ENCODE measurements at regions not wholly inside any gene's neighbourhood (a gene's known extent, or its start where the extent isn't known, plus 50 kb on each side); places are given as distances from the start of the nearest gene placed in this dataset.

DNA sequence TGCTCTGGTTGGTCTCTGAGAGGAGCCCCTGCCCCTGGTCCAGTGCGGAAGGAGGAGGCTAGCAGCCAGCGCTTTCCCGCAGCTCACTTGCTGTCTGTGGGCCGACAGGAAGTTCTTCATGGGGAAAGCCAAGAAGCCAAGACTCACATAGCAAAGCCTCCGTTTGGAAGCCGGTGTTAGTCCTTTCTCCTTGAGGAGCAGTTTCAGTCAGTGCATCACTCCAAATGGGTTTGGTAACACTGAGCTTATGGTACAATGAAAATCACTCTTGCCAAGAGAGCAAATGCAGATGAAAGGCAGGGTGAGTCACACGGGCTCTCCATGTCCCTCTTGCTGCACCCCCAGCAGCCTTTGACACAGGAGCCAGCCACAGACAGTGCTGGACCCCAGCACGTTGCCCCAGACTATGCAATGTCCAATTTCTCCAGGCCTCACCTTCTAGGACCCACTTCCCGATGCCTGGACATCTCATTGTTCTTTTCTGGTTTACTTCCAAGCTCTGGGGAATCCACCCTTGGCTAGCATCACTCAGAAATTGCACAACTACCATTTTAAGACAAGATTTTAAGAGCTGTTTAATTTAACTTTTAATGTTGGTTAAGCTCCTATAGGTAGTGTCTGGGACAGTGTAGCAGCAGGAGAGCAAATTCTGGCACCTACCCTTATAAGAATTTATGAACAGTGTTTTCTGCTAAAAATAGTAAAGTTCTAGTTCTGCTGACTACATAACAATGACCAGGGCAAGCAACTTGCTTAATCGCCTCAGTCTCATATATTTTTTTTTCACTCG lies 174.9 kb downstream of the ASB1 start:
- Histone ChIP-seq H3K9me2 (replicated peaks; ENCODE audit: insufficient read depth, low read length) (no peaks in the 10 kb centered on the region), H3K27me3 (ENCODE audit: low read length) (no peaks in the 10 kb centered on the region), H2AFZ (ENCODE audit: low read length) (no peak overlapping the region), H4K20me1 (ENCODE audit: insufficient read depth, low read depth, low read length) (no peaks in the 10 kb centered on the region), H3K9me3 (ENCODE audit: low read length) (no peaks in the 10 kb centered on the region), H3K27ac (ENCODE audit: low read length) (no peak overlapping the region), H3K79me2 (ENCODE audit: low read length) (no peaks in the 10 kb centered on the region), H3K4me1 (ENCODE audit: low read length) (no peaks in the 10 kb centered on the region), H3K36me3 (ENCODE audit: insufficient read depth, low read length) (no peaks in the 10 kb centered on the region), H3K4me2 (ENCODE audit: low read depth, low read length, poor library complexity, severe bottlenecking) (no peak overlapping the region), H3K4me3 (ENCODE audit: low read length) (no peak overlapping the region), H3K9ac (ENCODE audit: low read length) (no peak overlapping the region)
- no peak for DNase-seq

DNA sequence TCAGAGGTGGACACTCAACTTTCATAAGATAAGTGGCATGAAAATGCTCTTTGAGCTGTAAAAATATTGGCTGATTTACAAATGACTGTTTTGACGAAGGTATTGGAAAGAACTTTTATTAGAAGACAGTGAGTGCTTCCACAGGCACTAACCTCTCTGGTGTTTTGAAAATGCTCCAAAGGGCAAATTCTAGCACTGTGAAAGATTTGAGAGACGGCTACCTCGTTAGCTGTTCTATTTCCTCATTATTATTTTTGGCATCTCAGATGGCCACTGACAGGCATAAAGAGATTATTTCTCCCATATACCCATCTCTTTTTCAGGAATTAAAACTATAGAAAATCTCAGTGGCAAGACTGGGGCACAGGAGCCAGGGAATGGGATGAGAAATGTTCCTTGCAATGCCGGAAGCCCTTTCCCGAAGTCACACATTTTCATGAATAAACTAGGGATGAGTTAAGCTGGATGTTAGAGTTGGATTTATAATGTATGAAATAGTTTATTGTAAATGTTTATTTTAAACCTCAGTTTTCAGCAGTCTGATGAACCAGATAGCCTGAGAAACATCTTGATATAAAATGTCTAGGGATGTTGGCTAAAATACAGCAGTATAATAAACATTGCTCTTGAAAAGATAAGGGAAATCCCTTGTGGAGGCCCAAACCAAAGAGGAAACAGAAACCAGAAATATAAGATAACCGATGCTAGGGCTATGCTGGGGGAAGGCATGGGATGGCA lies 175.7 kb downstream of the ASB1 start:
- H3K9me3 ChIP-seq (ENCODE audit: low read length), result no peaks in the 10 kb centered on the region
- no peak overlapping the region for H3K9ac ChIP-seq (ENCODE audit: low read length)
- no peak overlapping the region for H3K27ac ChIP-seq (ENCODE audit: low read length)
- H3K27me3 ChIP-seq (ENCODE audit: low read length), result no peaks in the 10 kb centered on the region
- H3K4me3 ChIP-seq (ENCODE audit: low read length), result no peak overlapping the region
- no peak overlapping the region for H2AFZ ChIP-seq (ENCODE audit: low read length)
- no peaks in the 10 kb centered on the region for H4K20me1 ChIP-seq (ENCODE audit: insufficient read depth, low read depth, low read length)
- DNase-seq, result no peak
- H3K4me1 ChIP-seq (ENCODE audit: low read length), result no peaks in the 10 kb centered on the region
- no peaks in the 10 kb centered on the region for H3K36me3 ChIP-seq (ENCODE audit: insufficient read depth, low read length)
- no peaks in the 10 kb centered on the region for H3K79me2 ChIP-seq (ENCODE audit: low read length)
- H3K9me2 ChIP-seq (replicated peaks; ENCODE audit: insufficient read depth, low read length), result no peaks in the 10 kb centered on the region
- H3K4me2 ChIP-seq (ENCODE audit: low read depth, low read length, poor library complexity, severe bottlenecking), result no peak overlapping the region

DNA sequence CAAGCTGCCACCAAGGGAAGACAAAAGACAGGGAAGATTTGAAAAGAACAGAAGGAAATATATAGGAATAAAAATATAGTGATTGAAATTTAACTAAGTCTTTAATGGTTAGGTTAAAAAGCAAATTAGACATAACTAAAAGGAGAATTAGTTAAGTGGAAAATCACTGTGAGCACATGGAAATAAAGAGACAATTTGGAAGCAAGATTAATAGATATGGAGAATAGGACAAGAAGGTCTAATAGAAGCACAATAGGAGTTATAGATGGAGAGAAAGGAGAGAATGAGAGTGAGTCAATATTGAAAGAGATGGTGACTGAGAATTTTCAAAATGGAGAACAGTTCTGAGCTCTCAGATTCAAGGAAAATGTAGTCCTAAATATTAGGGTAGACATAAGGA lies 176.9 kb downstream of the ASB1 start:
- Histone ChIP-seq H3K4me2 (ENCODE audit: low read depth, low read length, poor library complexity, severe bottlenecking) (no peak overlapping the region), H2AFZ (ENCODE audit: low read length) (no peak overlapping the region), H3K27ac (ENCODE audit: low read length) (no peak overlapping the region), H3K9ac (ENCODE audit: low read length) (no peak overlapping the region), H3K36me3 (ENCODE audit: insufficient read depth, low read length) (no peaks in the 10 kb centered on the region), H3K9me2 (replicated peaks; ENCODE audit: insufficient read depth, low read length) (no peaks in the 10 kb centered on the region), H4K20me1 (ENCODE audit: insufficient read depth, low read depth, low read length) (no peaks in the 10 kb centered on the region), H3K4me1 (ENCODE audit: low read length) (no peaks in the 10 kb centered on the region), H3K9me3 (ENCODE audit: low read length) (no peaks in the 10 kb centered on the region), H3K79me2 (ENCODE audit: low read length) (no peaks in the 10 kb centered on the region), H3K27me3 (ENCODE audit: low read length) (no peaks in the 10 kb centered on the region), H3K4me3 (ENCODE audit: low read length) (no peak overlapping the region)
- DNase-seq, result no peak

DNA sequence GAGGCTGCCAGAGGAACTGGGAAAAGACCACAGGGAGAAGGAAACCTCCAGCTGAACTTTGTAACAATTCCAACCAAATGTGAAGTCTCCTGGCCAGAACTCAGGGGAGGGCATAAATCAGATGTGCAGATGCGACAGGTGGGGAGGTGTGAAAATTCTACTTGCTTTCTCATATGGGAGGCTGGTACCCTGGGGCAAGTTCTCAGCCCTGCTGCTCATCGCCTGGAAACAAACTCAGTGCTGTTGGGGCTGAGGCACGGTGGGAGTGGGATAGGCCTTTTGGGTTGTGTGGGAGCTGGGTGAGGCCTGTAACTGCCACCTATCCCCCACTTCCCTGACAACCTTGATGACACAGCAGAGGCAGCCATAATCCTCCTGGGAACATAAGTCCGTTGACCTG lies 179.6 kb downstream of the ASB1 start:
- no peaks in the 10 kb centered on the region for H3K36me3 ChIP-seq (ENCODE audit: insufficient read depth, low read length)
- no peak overlapping the region for H3K27ac ChIP-seq (ENCODE audit: low read length)
- H4K20me1 ChIP-seq (ENCODE audit: insufficient read depth, low read depth, low read length), result no peaks in the 10 kb centered on the region
- no peaks in the 10 kb centered on the region for H3K9me2 ChIP-seq (replicated peaks; ENCODE audit: insufficient read depth, low read length)
- no peak overlapping the region for H3K4me2 ChIP-seq (ENCODE audit: low read depth, low read length, poor library complexity, severe bottlenecking)
- no peaks in the 10 kb centered on the region for H3K9me3 ChIP-seq (ENCODE audit: low read length)
- no peak overlapping the region for H2AFZ ChIP-seq (ENCODE audit: low read length)
- DNase-seq, result no peak
- H3K4me1 ChIP-seq (ENCODE audit: low read length), result no peaks in the 10 kb centered on the region
- H3K27me3 ChIP-seq (ENCODE audit: low read length), result no peaks in the 10 kb centered on the region
- no peak overlapping the region for H3K9ac ChIP-seq (ENCODE audit: low read length)
- H3K4me3 ChIP-seq (ENCODE audit: low read length), result no peak overlapping the region
- H3K79me2 ChIP-seq (ENCODE audit: low read length), result no peaks in the 10 kb centered on the region

DNA sequence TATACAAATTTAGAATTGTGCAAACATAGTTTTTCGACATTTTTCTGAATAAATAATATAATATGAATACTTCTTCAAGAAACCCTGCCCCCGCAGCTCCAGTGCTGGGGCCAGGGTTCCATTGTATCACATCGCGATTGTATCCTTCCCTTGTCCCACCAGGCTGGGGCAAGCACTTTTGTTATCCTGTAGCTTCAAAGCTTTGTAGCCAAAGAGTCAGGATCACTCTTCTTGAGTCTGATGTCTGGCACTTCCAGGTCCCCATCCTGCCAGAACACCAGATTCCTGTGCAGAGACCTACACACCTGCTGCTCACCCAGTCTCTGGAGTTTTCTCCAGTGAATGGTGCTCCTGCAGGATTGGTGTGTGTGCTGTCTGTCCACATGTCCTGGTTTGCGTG lies 186.9 kb downstream of the ASB1 start:
- no peaks in the 10 kb centered on the region for H3K4me1 ChIP-seq (ENCODE audit: low read length)
- H2AFZ ChIP-seq (ENCODE audit: low read length), result no peak overlapping the region
- DNase-seq, result no peak
- no peak overlapping the region for H3K4me3 ChIP-seq (ENCODE audit: low read length)
- H3K9me2 ChIP-seq (replicated peaks; ENCODE audit: insufficient read depth, low read length), result no peaks in the 10 kb centered on the region
- no peak overlapping the region for H3K4me2 ChIP-seq (ENCODE audit: low read depth, low read length, poor library complexity, severe bottlenecking)
- H3K79me2 ChIP-seq (ENCODE audit: low read length), result no peaks in the 10 kb centered on the region
- H3K27me3 ChIP-seq (ENCODE audit: low read length), result no peaks in the 10 kb centered on the region
- H3K9ac ChIP-seq (ENCODE audit: low read length), result no peak overlapping the region
- H3K36me3 ChIP-seq (ENCODE audit: insufficient read depth, low read length), result no peaks in the 10 kb centered on the region
- no peak overlapping the region for H3K27ac ChIP-seq (ENCODE audit: low read length)
- no peaks in the 10 kb centered on the region for H3K9me3 ChIP-seq (ENCODE audit: low read length)
- no peaks in the 10 kb centered on the region for H4K20me1 ChIP-seq (ENCODE audit: insufficient read depth, low read depth, low read length)

DNA sequence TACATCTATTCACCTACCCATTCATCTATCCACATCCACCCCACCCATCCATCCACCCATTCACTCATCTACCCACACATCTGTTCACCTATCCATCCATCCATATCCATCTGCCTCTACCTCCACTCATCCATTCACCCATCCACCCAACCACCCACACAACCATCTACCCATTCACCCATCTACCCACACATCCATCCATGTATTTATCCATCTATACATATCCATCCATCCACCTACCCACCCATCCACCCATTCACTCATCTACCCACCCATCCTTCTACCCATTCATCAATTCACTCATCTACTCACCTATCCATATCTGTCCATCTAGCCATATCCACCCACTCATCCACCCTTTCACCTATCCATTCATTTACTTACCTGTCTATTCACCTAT lies 187.6 kb downstream of the ASB1 start:
- DNase-seq, result no peak
- Histone ChIP-seq H3K27ac (ENCODE audit: low read length) (no peak overlapping the region), H3K4me1 (ENCODE audit: low read length) (no peaks in the 10 kb centered on the region), H3K36me3 (ENCODE audit: insufficient read depth, low read length) (no peaks in the 10 kb centered on the region), H3K4me2 (ENCODE audit: low read depth, low read length, poor library complexity, severe bottlenecking) (no peak overlapping the region), H3K9ac (ENCODE audit: low read length) (no peak overlapping the region), H3K27me3 (ENCODE audit: low read length) (no peaks in the 10 kb centered on the region), H3K79me2 (ENCODE audit: low read length) (no peaks in the 10 kb centered on the region), H3K9me2 (replicated peaks; ENCODE audit: insufficient read depth, low read length) (no peaks in the 10 kb centered on the region), H2AFZ (ENCODE audit: low read length) (no peak overlapping the region), H4K20me1 (ENCODE audit: insufficient read depth, low read depth, low read length) (no peaks in the 10 kb centered on the region), H3K4me3 (ENCODE audit: low read length) (no peak overlapping the region), H3K9me3 (ENCODE audit: low read length) (no peaks in the 10 kb centered on the region)

DNA sequence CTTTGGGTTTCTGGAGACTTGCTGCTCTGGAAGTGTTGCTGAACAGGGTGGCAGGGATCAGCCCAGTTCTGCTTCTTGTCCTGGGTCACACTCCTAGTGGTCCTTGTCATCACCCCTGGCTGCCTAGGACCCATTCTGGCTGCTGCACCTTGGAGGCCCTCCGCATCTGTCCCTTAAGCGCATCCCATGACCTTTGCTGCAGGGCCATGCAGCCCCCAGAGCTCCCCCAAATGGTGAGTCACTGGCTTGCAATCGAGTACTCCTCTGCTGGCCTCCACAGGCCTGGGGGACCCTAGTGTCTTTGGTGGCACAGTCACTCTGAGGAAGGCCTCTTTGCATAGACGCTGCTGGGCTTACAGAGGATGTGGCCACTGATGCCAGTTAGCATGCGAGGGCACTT lies 188.5 kb downstream of the ASB1 start:
- Histone ChIP-seq H3K9me2 (replicated peaks; ENCODE audit: insufficient read depth, low read length) (no peaks in the 10 kb centered on the region), H4K20me1 (ENCODE audit: insufficient read depth, low read depth, low read length) (no peaks in the 10 kb centered on the region), H3K27ac (ENCODE audit: low read length) (no peak overlapping the region), H3K4me2 (ENCODE audit: low read depth, low read length, poor library complexity, severe bottlenecking) (no peak overlapping the region), H3K9ac (ENCODE audit: low read length) (no peak overlapping the region), H3K27me3 (ENCODE audit: low read length) (no peaks in the 10 kb centered on the region), H3K9me3 (ENCODE audit: low read length) (no peaks in the 10 kb centered on the region), H3K79me2 (ENCODE audit: low read length) (no peaks in the 10 kb centered on the region), H3K36me3 (ENCODE audit: insufficient read depth, low read length) (no peaks in the 10 kb centered on the region), H3K4me1 (ENCODE audit: low read length) (no peaks in the 10 kb centered on the region), H2AFZ (ENCODE audit: low read length) (no peak overlapping the region), H3K4me3 (ENCODE audit: low read length) (no peak overlapping the region)
- DNase-seq, result no peak

DNA sequence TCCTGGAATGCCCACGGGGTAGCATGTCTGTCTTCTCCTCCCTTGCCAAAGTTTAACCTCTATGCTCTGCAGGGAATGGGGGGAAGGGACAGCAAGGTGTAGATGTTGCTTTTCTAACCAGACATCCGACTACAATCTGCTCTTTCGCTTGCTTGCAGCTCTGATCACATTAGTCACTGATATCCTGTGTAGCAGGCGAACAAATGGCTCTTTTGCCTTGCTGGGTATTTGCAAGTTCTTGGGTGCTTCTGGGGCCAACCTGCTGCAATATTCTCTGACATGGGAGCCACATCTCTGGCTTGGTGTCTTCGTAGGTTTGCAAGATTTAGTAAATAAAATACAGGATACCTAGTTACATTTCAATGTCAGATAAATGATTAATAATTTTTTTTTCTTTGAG lies 190.0 kb downstream of the ASB1 start:
- Histone ChIP-seq H3K4me2 (ENCODE audit: low read depth, low read length, poor library complexity, severe bottlenecking) (no peak overlapping the region), H3K4me3 (ENCODE audit: low read length) (no peak overlapping the region), H3K36me3 (ENCODE audit: insufficient read depth, low read length) (no peaks in the 10 kb centered on the region), H3K4me1 (ENCODE audit: low read length) (no peaks in the 10 kb centered on the region), H2AFZ (ENCODE audit: low read length) (no peak overlapping the region), H3K9me3 (ENCODE audit: low read length) (no peaks in the 10 kb centered on the region), H3K9ac (ENCODE audit: low read length) (no peak overlapping the region), H3K9me2 (replicated peaks; ENCODE audit: insufficient read depth, low read length) (no peaks in the 10 kb centered on the region), H3K27ac (ENCODE audit: low read length) (no peak overlapping the region), H4K20me1 (ENCODE audit: insufficient read depth, low read depth, low read length) (no peaks in the 10 kb centered on the region), H3K27me3 (ENCODE audit: low read length) (0 out of 2 replicates have a peak, but pooled peaks cover 2% of the 10 kb centered on the region), H3K79me2 (ENCODE audit: low read length) (no peaks in the 10 kb centered on the region)
- no peak for DNase-seq

All from Karpas-422 (cell line).